ENCODE measurements at regions not wholly inside any gene's neighbourhood (a gene's known extent, or its start where the extent isn't known, plus 50 kb on each side); places are given as distances from the start of the nearest gene placed in this dataset.

DNA sequence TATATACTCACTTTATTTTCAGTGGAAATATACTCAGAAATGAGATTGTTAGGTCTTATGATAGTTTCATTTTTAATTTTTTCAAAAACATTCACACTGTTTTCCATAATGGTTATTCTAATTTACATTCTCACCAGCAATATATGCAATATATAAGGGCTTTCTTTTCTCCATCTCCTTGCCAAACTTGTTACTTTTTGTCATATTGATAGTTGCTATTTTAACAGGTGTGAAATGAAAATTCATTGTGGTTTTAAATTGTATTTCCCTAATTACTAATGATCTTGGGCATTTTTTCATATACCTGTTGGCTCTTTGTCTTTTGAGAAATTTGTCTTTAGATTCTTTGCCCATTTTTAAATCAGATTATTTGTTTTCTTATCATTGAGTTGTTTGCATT is 325.2 kb downstream of the DIPK2A start:
- no peak overlapping the region for H3K4me2 ChIP-seq (replicated peaks; ENCODE audit: extremely low read depth, low read length, poor library complexity, severe bottlenecking)
- no peak overlapping the region for H2AFZ ChIP-seq (ENCODE audit: insufficient read depth, low read depth, low read length, poor library complexity, severe bottlenecking)
- no peak overlapping the region for H3K4me3 ChIP-seq (replicated peaks in 1 of 3; ENCODE audit: low read depth in 2 of 3, low read length in 3 of 3)
- no peak overlapping the region for H3K4me3 Mint-ChIP-seq
- H3K36me3 Mint-ChIP-seq: no peaks in the 10 kb centered on the region
- intact Hi-C loops (cut with micrococcal nuclease): no loop called here
- H4K20me1 ChIP-seq (ENCODE audit: insufficient read depth, low read length): no peaks in the 10 kb centered on the region
- no peaks in the 10 kb centered on the region for H3K4me1 Mint-ChIP-seq
- no peak overlapping the region for H3K27ac ChIP-seq (ENCODE audit: low read depth in 1 of 2, low read length in 2 of 2)
- peaks cover 0 to under 1% of the 10 kb centered on the region in 2 donors for H3K9me3 ChIP-seq (replicated peaks in 1 of 2; ENCODE audit: control insufficient read depth in 1 of 2, insufficient read depth in 1 of 2, low read length in 2 of 2)
- H3K79me2 ChIP-seq (ENCODE audit: insufficient read depth, low read length): no peaks in the 10 kb centered on the region
- TF ChIP-seq, protein P1, sequence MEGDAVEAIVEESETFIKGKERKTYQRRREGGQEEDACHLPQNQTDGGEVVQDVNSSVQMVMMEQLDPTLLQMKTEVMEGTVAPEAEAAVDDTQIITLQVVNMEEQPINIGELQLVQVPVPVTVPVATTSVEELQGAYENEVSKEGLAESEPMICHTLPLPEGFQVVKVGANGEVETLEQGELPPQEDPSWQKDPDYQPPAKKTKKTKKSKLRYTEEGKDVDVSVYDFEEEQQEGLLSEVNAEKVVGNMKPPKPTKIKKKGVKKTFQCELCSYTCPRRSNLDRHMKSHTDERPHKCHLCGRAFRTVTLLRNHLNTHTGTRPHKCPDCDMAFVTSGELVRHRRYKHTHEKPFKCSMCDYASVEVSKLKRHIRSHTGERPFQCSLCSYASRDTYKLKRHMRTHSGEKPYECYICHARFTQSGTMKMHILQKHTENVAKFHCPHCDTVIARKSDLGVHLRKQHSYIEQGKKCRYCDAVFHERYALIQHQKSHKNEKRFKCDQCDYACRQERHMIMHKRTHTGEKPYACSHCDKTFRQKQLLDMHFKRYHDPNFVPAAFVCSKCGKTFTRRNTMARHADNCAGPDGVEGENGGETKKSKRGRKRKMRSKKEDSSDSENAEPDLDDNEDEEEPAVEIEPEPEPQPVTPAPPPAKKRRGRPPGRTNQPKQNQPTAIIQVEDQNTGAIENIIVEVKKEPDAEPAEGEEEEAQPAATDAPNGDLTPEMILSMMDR (IDR thresholded peaks at IDR 0.05): no peak
- DNase-seq: no peak
- no peak overlapping the region for H3K9ac ChIP-seq (ENCODE audit: insufficient read depth, low read length, poor library complexity, severe bottlenecking)
- no peaks in the 10 kb centered on the region for H3K36me3 ChIP-seq (replicated peaks in 1 of 2; ENCODE audit: control insufficient read depth in 1 of 2, insufficient read depth in 2 of 2, low read length in 2 of 2)
- H3K27ac Mint-ChIP-seq: no peak overlapping the region
- peaks cover 0 to 2% (median 1%) of the 10 kb centered on the region in 3 donors for H3K27me3 Mint-ChIP-seq (ENCODE audit: low read depth in 3 of 3)
- no peaks in the 10 kb centered on the region for H3K4me1 ChIP-seq (ENCODE audit: control insufficient read depth in 1 of 2, insufficient read depth in 2 of 2, low read length in 2 of 2)
- no peaks in the 10 kb centered on the region for H3K27me3 ChIP-seq (ENCODE audit: control insufficient read depth in 2 of 2, insufficient read depth in 2 of 2, low read length in 2 of 2)
- peaks cover 0 to 3% (median 1%) of the 10 kb centered on the region in 7 donors for H3K9me3 Mint-ChIP-seq

DNA sequence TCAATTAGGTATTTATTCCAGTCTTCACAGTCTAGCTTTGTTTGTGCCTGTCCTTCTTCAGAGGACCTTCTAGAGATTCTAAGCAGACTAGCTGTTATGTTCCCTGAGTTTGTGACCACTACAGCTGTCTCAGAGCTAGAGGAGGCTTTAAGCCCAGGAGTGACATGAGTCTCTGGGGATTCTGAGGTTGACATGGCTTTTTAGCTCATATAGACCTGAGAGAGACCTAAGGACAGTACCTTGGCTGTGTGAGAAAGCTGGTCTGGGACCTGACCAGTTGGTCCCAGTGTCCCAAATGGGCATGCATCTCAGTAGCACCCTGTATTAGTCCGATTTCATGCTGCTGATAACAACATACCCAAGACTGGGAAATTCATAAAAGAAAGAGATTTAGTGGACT is 330.2 kb downstream of the DIPK2A start:
- Histone ChIP-seq H3K4me1 (ENCODE audit: control insufficient read depth in 1 of 2, insufficient read depth in 2 of 2, low read length in 2 of 2) (no peaks in the 10 kb centered on the region), H3K9me3 (replicated peaks in 1 of 2; ENCODE audit: control insufficient read depth in 1 of 2, insufficient read depth in 1 of 2, low read length in 2 of 2) (peaks cover 10 to 20% of the 10 kb centered on the region in 2 donors), H3K9ac (ENCODE audit: insufficient read depth, low read length, poor library complexity, severe bottlenecking) (no peak overlapping the region), H3K79me2 (ENCODE audit: insufficient read depth, low read length) (no peaks in the 10 kb centered on the region), H3K27me3 (ENCODE audit: control insufficient read depth in 2 of 2, insufficient read depth in 2 of 2, low read length in 2 of 2) (no peaks in the 10 kb centered on the region), H3K4me2 (replicated peaks; ENCODE audit: extremely low read depth, low read length, poor library complexity, severe bottlenecking) (no peak overlapping the region), H3K4me3 (replicated peaks in 1 of 3; ENCODE audit: low read depth in 2 of 3, low read length in 3 of 3) (no peak overlapping the region), H3K36me3 (replicated peaks in 1 of 2; ENCODE audit: control insufficient read depth in 1 of 2, insufficient read depth in 2 of 2, low read length in 2 of 2) (no peaks in the 10 kb centered on the region), H3K27ac (ENCODE audit: low read depth in 1 of 2, low read length in 2 of 2) (no peak overlapping the region), H4K20me1 (ENCODE audit: insufficient read depth, low read length) (no peaks in the 10 kb centered on the region), H2AFZ (ENCODE audit: insufficient read depth, low read depth, low read length, poor library complexity, severe bottlenecking) (no peak overlapping the region)
- peaks cover 1 to 2% (median 1%) of the 10 kb centered on the region in 3 donors for H3K27me3 Mint-ChIP-seq (ENCODE audit: low read depth in 3 of 3)
- H3K4me3 Mint-ChIP-seq: no peak overlapping the region
- H3K36me3 Mint-ChIP-seq: no peaks in the 10 kb centered on the region
- H3K27ac Mint-ChIP-seq: no peak overlapping the region
- WGBS (ENCODE audit: insufficient coverage): no CpG with 5 or more reads among the region's 1 CpG
- TF ChIP-seq, protein P1 (IDR thresholded peaks at IDR 0.05): no peak
- peaks cover 5 to 32% (median 16%) of the 10 kb centered on the region in 7 donors for H3K9me3 Mint-ChIP-seq
- no peak for DNase-seq
- intact Hi-C loops (cut with micrococcal nuclease): no loop called here
- H3K4me1 Mint-ChIP-seq: no peaks in the 10 kb centered on the region

Measured in CD14-positive monocyte (primary cell).